Mononuclear cell (primary cell): ENCODE measurements at regions not wholly inside any gene's neighbourhood (a gene's known extent, or its start where the extent isn't known, plus 50 kb on each side); places are given as distances from the start of the nearest gene placed in this dataset.

Experiments used
- H3K27me3 ChIP-seq: 2 replicates; pipeline ENCODE4 v1.6.0; 2011; ENCODE audit warnings: low read length, control low read depth; ENCODE audit not compliant: insufficient read depth
- H3K4me1 ChIP-seq: 2 replicates; pipeline ENCODE4 v1.5.1; 2011; ENCODE audit warnings: mild to moderate bottlenecking, low read length, control low read depth; ENCODE audit not compliant: insufficient read depth
- H3K4me3 ChIP-seq: 2 replicates; pipeline ENCODE4 v1.5.1; 2011; ENCODE audit warnings: mild to moderate bottlenecking, low read length, moderate library complexity
- H3K9me3 ChIP-seq: 2 replicates; pipeline ENCODE4 v1.5.1; 2011; ENCODE audit warnings: low read depth, mild to moderate bottlenecking, control low read depth, low read length

- Histone ChIP-seq H3K27me3 (no peaks in the 10 kb centered on the region), H3K9me3 (no peaks in the 10 kb centered on the region), H3K4me1 (no peaks in the 10 kb centered on the region), H3K4me3 (no peak overlapping the region)
Observed at GRCh38 chr17:71316176-71316897, 804.5 kb upstream of the SOX9 start.

GRCh38 chr17:71320009-71320796 lies 800.6 kb upstream of the SOX9 start:
- H3K27me3 ChIP-seq = no peaks in the 10 kb centered on the region
- H3K4me1 ChIP-seq = no peaks in the 10 kb centered on the region
- no peaks in the 10 kb centered on the region for H3K9me3 ChIP-seq
- H3K4me3 ChIP-seq = no peak overlapping the region

DNA sequence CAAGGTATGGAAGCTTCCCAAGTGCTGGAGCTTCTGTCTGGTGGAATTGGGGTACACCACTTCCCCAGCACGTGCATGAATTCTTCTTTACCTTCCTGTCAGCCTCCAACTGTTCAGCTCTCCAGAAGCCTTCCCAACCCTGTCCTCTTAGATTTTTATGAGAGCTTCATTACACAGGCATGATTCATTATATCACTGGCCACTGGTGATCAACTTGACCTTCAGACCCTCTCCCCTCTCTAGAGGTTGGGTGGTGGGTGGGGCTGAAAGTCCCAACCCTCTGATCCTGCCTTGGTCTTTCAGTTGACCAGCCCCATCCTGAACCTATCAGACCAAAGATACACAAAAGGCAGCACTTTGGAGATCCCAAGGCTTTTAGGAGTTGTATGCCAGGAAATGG lies 795.7 kb upstream of the SOX9 start:
- Histone ChIP-seq H3K4me3 (no peak overlapping the region), H3K27me3 (no peaks in the 10 kb centered on the region), H3K4me1 (no peaks in the 10 kb centered on the region), H3K9me3 (no peaks in the 10 kb centered on the region)

DNA sequence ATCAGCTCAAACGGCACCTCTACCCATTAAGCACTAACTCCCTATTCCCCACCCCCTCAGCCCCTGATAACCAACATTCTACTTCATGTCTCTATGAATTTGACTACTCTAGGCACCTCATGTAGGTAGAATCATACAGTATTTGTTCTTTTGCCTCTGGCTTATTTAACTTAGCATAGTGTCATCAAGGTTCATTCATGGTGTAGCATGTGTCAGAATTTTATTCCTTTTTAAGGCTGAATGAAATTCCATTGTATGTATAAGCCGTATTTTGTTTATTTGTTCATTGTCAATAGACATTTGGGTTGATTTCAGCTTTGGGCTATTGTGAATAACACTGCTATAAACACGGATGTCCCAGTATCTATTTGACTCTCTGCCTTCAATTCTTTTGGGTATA lies 794.9 kb upstream of the SOX9 start:
- no peak overlapping the region for H3K4me3 ChIP-seq
- H3K9me3 ChIP-seq = no peaks in the 10 kb centered on the region
- no peaks in the 10 kb centered on the region for H3K4me1 ChIP-seq
- no peaks in the 10 kb centered on the region for H3K27me3 ChIP-seq

DNA sequence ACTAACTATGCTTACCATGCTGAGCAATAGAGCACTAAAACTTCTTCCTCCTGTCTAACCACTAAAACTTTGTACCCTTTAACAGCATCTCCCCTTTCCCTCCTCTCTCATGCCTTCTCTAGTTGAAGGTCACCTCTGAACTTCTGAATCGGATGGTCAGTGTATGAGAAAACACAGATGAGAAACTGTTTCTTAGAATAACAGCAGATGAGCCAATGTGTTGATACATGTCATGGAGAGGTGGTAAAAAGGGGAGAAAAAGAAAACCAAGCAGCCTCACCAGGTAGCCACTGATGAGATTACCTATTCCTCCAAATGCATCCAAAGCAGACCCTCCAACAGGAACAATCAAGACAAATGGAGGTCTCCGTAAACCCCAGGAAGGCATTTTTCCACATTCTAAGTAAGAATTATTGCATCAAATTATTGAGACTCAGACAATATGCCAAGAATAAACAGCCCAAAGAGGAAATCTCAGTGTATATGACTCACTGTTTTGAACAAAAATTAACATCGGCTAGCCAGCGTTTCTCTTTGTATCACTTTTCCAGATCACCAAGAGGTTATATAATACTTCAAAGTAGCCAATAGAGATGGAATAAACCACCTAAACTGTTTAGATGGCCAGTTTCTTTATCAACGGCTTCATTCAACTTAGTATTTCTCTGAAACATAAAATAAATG lies 793.3 kb upstream of the SOX9 start:
- Histone ChIP-seq H3K27me3 (no peaks in the 10 kb centered on the region), H3K4me1 (no peaks in the 10 kb centered on the region), H3K9me3 (no peaks in the 10 kb centered on the region)

GRCh38 chr17:71329310-71330098 lies 791.3 kb upstream of the SOX9 start:
- Histone ChIP-seq H3K9me3 (no peaks in the 10 kb centered on the region), H3K4me1 (no peaks in the 10 kb centered on the region), H3K4me3 (no peak overlapping the region), H3K27me3 (no peaks in the 10 kb centered on the region)

More for the DNA sequence above, 793.3 kb upstream of the SOX9 start:
- no peak overlapping the region for H3K4me3 ChIP-seq

DNA sequence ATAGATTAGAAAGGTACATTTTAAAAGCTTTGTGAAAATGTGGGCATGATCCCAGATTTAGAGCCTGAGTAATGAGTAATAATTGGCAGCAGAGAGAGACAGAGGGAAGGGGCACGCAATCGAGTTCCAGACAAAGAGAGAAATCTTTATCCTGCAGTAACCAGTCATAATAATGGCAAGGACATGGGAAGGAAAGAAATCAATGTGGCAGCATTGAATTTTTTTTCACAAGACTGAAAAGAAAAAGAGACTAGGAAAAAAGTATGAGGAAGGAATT lies 790.8 kb upstream of the SOX9 start:
- Histone ChIP-seq H3K9me3 (no peaks in the 10 kb centered on the region), H3K4me3 (no peak overlapping the region), H3K4me1 (no peaks in the 10 kb centered on the region), H3K27me3 (no peaks in the 10 kb centered on the region)

GRCh38 chr17:71331754-71332325 lies 789.0 kb upstream of the SOX9 start:
- Histone ChIP-seq H3K4me1 (no peaks in the 10 kb centered on the region), H3K27me3 (no peaks in the 10 kb centered on the region), H3K9me3 (no peaks in the 10 kb centered on the region), H3K4me3 (no peak overlapping the region)

DNA sequence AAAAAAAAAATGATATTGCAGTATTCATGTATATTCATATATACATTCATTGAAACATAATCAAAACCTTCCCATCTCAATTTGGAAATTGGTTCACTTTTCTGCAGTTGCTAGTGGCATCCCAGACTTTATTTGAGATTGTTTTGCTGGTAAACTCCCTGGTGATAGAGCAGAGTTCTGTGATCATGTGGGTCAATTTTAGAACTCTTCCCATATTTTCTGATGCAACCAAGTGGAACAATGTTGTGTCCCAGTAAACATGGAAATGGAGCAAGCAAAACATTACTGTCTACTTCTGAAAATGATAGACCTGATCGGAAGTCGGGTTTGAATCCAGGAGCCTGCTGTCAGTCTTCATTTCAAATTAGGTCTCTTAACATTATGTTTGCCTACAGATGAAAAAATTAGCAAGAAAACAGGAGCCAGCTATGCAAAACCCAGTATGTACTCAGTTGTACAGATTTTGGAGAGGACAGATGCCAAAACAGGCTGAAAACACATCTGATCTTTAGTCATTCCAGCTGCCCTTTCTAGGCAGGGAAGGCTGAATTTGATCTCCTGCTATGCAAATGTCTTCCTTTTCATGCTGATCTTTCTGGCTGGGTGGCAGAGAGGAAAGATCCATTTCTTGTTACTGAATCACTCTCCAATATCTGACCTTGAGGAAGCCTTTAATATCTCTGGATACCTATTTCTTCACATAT lies 786.6 kb upstream of the SOX9 start:
- no peak overlapping the region for H3K4me3 ChIP-seq
- no peaks in the 10 kb centered on the region for H3K27me3 ChIP-seq
- H3K4me1 ChIP-seq = no peaks in the 10 kb centered on the region
- H3K9me3 ChIP-seq = no peaks in the 10 kb centered on the region

DNA sequence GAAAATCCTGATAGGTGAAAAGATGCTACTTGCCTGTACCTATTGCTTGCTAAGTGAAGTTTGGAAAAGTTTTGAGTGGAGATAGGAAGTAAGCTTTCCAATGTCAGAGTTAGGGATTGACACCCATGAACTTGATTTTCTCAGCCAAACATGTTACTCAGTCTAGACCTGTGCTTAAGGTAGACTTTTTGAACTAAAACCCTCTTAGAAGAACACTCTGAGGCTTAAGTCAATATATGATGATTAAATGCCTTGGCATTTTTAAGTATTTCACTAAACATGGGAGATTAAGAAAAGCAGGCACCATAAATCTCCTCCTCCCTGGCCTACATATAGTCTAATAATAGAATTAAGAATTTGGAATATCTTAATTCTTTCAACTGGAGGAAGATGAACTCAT lies 785.6 kb upstream of the SOX9 start:
- Histone ChIP-seq H3K27me3 (no peaks in the 10 kb centered on the region), H3K9me3 (no peaks in the 10 kb centered on the region), H3K4me3 (no peak overlapping the region), H3K4me1 (no peaks in the 10 kb centered on the region)

GRCh38 chr17:71337938-71338337 lies 782.9 kb upstream of the SOX9 start:
- Histone ChIP-seq H3K27me3 (no peaks in the 10 kb centered on the region), H3K9me3 (no peaks in the 10 kb centered on the region), H3K4me3 (no peak overlapping the region), H3K4me1 (no peaks in the 10 kb centered on the region)

GRCh38 chr17:71338396-71338795 lies 782.4 kb upstream of the SOX9 start:
- no peaks in the 10 kb centered on the region for H3K27me3 ChIP-seq
- no peak overlapping the region for H3K4me3 ChIP-seq
- no peaks in the 10 kb centered on the region for H3K4me1 ChIP-seq
- no peaks in the 10 kb centered on the region for H3K9me3 ChIP-seq

DNA sequence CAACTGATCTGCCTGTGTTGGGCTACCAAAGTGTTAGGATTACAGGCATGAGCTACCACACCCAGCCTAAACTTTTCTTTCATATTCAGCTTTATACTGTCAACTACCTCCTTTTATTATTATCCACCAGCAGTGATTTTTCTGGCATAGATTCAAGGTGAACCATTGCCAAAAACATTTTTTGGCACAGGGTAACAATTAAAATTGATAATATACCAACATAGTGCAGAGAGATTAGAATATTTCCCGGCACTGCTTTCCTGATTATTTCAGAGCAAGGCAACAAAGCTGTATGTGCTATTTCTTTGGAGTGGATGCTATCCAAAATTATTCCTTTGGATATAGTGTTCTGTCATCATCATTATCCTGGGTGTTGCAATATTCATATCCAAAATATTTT lies 781.6 kb upstream of the SOX9 start:
- Histone ChIP-seq H3K9me3 (no peaks in the 10 kb centered on the region), H3K4me1 (no peaks in the 10 kb centered on the region), H3K27me3 (no peaks in the 10 kb centered on the region), H3K4me3 (no peak overlapping the region)

DNA sequence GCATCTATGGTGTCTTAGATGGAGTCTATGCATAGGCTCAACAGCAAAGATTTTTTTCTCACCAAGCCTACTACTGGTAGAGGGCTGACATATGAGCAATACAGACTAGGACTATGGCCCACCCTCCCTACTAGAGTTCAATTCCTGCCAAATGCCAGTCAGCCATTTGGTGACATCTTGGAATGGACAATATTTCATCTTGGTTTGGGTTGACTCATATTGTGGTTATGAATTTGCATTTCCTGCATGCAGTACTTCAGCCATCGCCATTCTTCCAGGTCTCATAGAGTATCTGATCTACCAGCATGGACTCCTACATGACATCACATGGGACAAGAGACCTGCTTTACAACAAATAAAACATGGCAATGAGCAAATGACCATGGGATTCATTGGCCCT lies 778.1 kb upstream of the SOX9 start:
- Histone ChIP-seq H3K27me3 (no peaks in the 10 kb centered on the region), H3K9me3 (no peaks in the 10 kb centered on the region), H3K4me1 (no peaks in the 10 kb centered on the region), H3K4me3 (no peak overlapping the region)
